Naive thymus-derived CD4-positive, alpha-beta T cell (primary cell): ENCODE measurements at regions not wholly inside any gene's neighbourhood (a gene's known extent, or its start where the extent isn't known, plus 50 kb on each side); places are given as distances from the start of the nearest gene placed in this dataset.

Experiments
- ATAC-seq: fragments of 150-1000 bp; cut with Tn5 transposase; 2 replicates; pipeline ENCODE4 v1.10.0; 2021; ENCODE audit warnings: mild to moderate bottlenecking, moderate library complexity
- CTCF ChIA-PET: fragments of 350-600 bp; sonication (Branson Sonifier 250); formaldehyde crosslinking; loops from one replicate; lab custom pipeline; 2021; ENCODE audit warnings: antibody characterized with exemption; lab: Charles Lee
- POLR2A ChIA-PET: fragments of 350-600 bp; sonication (Branson Sonifier 250); formaldehyde crosslinking; loops from one replicate; lab custom pipeline; 2021; ENCODE audit warnings: antibody characterized with exemption, inconsistent platforms; lab: Charles Lee
- DNase-seq, 9 donors: peaks; one replicate each; pipeline versions ENCODE4 v3.0.0 to v3.0.0-alpha.2; 2020 to 2022; ENCODE audit warnings: mixed read lengths in 1 of 9
- H3K27ac ChIP-seq: one replicate; pipeline ENCODE4 v1.7.0; 2013; ENCODE audit warnings: mild to moderate bottlenecking, low read depth, low read length, moderate library complexity
- H3K27me3 ChIP-seq, 2 donors: one replicate each; pipeline ENCODE4 v1.7.0; 2013; ENCODE audit warnings: low read length in 2 of 2, mild to moderate bottlenecking in 2 of 2, moderate library complexity in 2 of 2; ENCODE audit not compliant: control insufficient read depth in 2 of 2, insufficient read depth in 2 of 2
- H3K36me3 ChIP-seq, 3 experiments: 1 replicate in 2 of 3; 2 replicates in 1 of 3; pipeline ENCODE4 v1.7.0; 2013; ENCODE audit warnings: low read length in 3 of 3, mild to moderate bottlenecking in 3 of 3, moderate library complexity in 1 of 3; ENCODE audit not compliant: insufficient read depth in 3 of 3, control insufficient read depth in 2 of 3
- H3K4me1 ChIP-seq, 2 donors: one replicate each; pipeline ENCODE4 v1.7.0; 2013; ENCODE audit warnings: low read length in 2 of 2, mild to moderate bottlenecking in 2 of 2, moderate library complexity in 1 of 2; ENCODE audit not compliant: control insufficient read depth in 2 of 2, insufficient read depth in 2 of 2
- H3K4me3 ChIP-seq: 2 replicates; pipeline ENCODE4 v1.7.0; 2013; ENCODE audit warnings: mild to moderate bottlenecking, low read length
- H3K9me3 ChIP-seq, 3 experiments: 1 replicate in 2 of 3; 2 replicates in 1 of 3; pipeline ENCODE4 v1.7.0; 2013; ENCODE audit warnings: low read length in 3 of 3; ENCODE audit not compliant: control insufficient read depth in 2 of 3
- H3K27ac Mint-ChIP-seq, 9 donors: one replicate each; pipeline ENCODE4 v1.8.0; 2020 to 2022; ENCODE audit warnings: mixed read lengths in 9 of 9, mild to moderate bottlenecking in 8 of 9, moderate library complexity in 5 of 9, inconsistent platforms in 2 of 9
- H3K27me3 Mint-ChIP-seq, 5 donors: one replicate each; pipeline ENCODE4 v1.8.0; 2021 to 2022; ENCODE audit warnings: mixed read lengths in 5 of 5, mild to moderate bottlenecking in 1 of 5
- H3K36me3 Mint-ChIP-seq, 5 donors: one replicate each; pipeline ENCODE4 v1.8.0; 2020 to 2022; ENCODE audit warnings: mixed read lengths in 5 of 5, mild to moderate bottlenecking in 3 of 5, inconsistent platforms in 1 of 5
- H3K4me1 Mint-ChIP-seq, 7 donors: one replicate each; pipeline ENCODE4 v1.8.0; 2020 to 2022; ENCODE audit warnings: mixed read lengths in 7 of 7, mild to moderate bottlenecking in 3 of 7, inconsistent platforms in 1 of 7
- H3K4me3 Mint-ChIP-seq, 10 donors: one replicate each; pipeline ENCODE4 v1.8.0; 2020 to 2022; ENCODE audit warnings: mild to moderate bottlenecking in 10 of 10, mixed read lengths in 10 of 10, moderate library complexity in 6 of 10, inconsistent platforms in 2 of 10
- H3K9me3 Mint-ChIP-seq, 11 donors: one replicate each; pipeline ENCODE4 v1.8.0; 2020 to 2022; ENCODE audit warnings: mixed read lengths in 11 of 11, mild to moderate bottlenecking in 4 of 11, inconsistent platforms in 1 of 11, moderate library complexity in 1 of 11
- intact Hi-C, 2 donors: fragments of 100-400 bp; cut with micrococcal nuclease; formaldehyde crosslinking; loops; one replicate each; pipeline ENCODE4 v1.15.1; 2023

GRCh38 chr3:76479161-76479650, 560.7 kb upstream of the ROBO2 start:
- Mint-ChIP-seq H3K27me3 (no peaks in the 10 kb centered on the region), H3K4me3 (no peak overlapping the region), H3K9me3 (peaks cover 1 to 29% (median 9%) of the 10 kb centered on the region in 11 donors), H3K4me1 (no peaks in the 10 kb centered on the region), H3K36me3 (no peaks in the 10 kb centered on the region), H3K27ac (no peak overlapping the region)
- DNase-seq (no peak), ATAC-seq (no peak)
- H3K36me3 ChIP-seq = no peaks in the 10 kb centered on the region
- H3K4me1 ChIP-seq = no peaks in the 10 kb centered on the region
- no peak overlapping the region for H3K4me3 ChIP-seq
- H3K9me3 ChIP-seq = no peaks in the 10 kb centered on the region
- H3K27me3 ChIP-seq = no peaks in the 10 kb centered on the region
- intact Hi-C loops = no loop called here
- ChIA-PET CTCF (interaction anchor here (0.6 kb wide), 1 partner anchor 23 kb away, joined by 3 read pairs; no protein-coding TSS in a partner anchor), POLR2A (no interaction called here)
- H3K27ac ChIP-seq = no peak overlapping the region

- no peak for ATAC-seq
- ChIA-PET CTCF (no interaction called here), POLR2A (no interaction called here)
- Histone ChIP-seq H3K36me3 (no peaks in the 10 kb centered on the region), H3K4me1 (no peaks in the 10 kb centered on the region), H3K4me3 (no peak overlapping the region), H3K27ac (no peak overlapping the region), H3K9me3 (no peaks in the 10 kb centered on the region), H3K27me3 (no peaks in the 10 kb centered on the region)
- Mint-ChIP-seq H3K36me3 (no peaks in the 10 kb centered on the region), H3K27me3 (no peaks in the 10 kb centered on the region), H3K4me3 (no peak overlapping the region), H3K27ac (no peak overlapping the region), H3K9me3 (peaks cover 0 to 16% (median 5%) of the 10 kb centered on the region in 11 donors), H3K4me1 (no peaks in the 10 kb centered on the region)
- intact Hi-C loops = no loop called here
- no peak for DNase-seq
Observed at GRCh38 chr3:76482510-76482909, 557.4 kb upstream of the ROBO2 start.

- Histone ChIP-seq H3K4me1 (no peaks in the 10 kb centered on the region), H3K36me3 (no peaks in the 10 kb centered on the region), H3K9me3 (no peaks in the 10 kb centered on the region), H3K27me3 (no peaks in the 10 kb centered on the region), H3K27ac (no peak overlapping the region), H3K4me3 (no peak overlapping the region)
- Mint-ChIP-seq H3K36me3 (no peaks in the 10 kb centered on the region), H3K27ac (no peak overlapping the region), H3K9me3 (peaks cover 0 to 8% (median 2%) of the 10 kb centered on the region in 11 donors), H3K4me1 (no peaks in the 10 kb centered on the region), H3K27me3 (no peaks in the 10 kb centered on the region), H3K4me3 (no peak overlapping the region)
- intact Hi-C loops = no loop called here
- ChIA-PET POLR2A (no interaction called here), CTCF (no interaction called here)
- ATAC-seq = no peak
- no peak for DNase-seq
Observed at GRCh38 chr3:76487446-76487845, 552.5 kb upstream of the ROBO2 start.

- ChIA-PET POLR2A (no interaction called here), CTCF (no interaction called here)
- H3K36me3 Mint-ChIP-seq = no peaks in the 10 kb centered on the region
- no peak overlapping the region for H3K27ac Mint-ChIP-seq
- no peak overlapping the region for H3K27ac ChIP-seq
- H3K4me3 ChIP-seq = no peak overlapping the region
- H3K4me1 Mint-ChIP-seq = no peaks in the 10 kb centered on the region
- peaks cover 0 to 16% (median 4%) of the 10 kb centered on the region in 11 donors for H3K9me3 Mint-ChIP-seq
- H3K9me3 ChIP-seq = no peaks in the 10 kb centered on the region
- no peak overlapping the region for H3K4me3 Mint-ChIP-seq
- DNase-seq = no peak
- no peaks in the 10 kb centered on the region for H3K4me1 ChIP-seq
- intact Hi-C loops = no loop called here
- no peaks in the 10 kb centered on the region for H3K27me3 ChIP-seq
- no peaks in the 10 kb centered on the region for H3K36me3 ChIP-seq
- H3K27me3 Mint-ChIP-seq = no peaks in the 10 kb centered on the region
- ATAC-seq = no peak
Observed at GRCh38 chr3:76490064-76490463, 549.8 kb upstream of the ROBO2 start.

GRCh38 chr3:76495216-76495615, 544.7 kb upstream of the ROBO2 start:
- H3K36me3 Mint-ChIP-seq = no peaks in the 10 kb centered on the region
- no peak overlapping the region for H3K27ac ChIP-seq
- no peak overlapping the region for H3K4me3 Mint-ChIP-seq
- no peaks in the 10 kb centered on the region for H3K27me3 ChIP-seq
- no peaks in the 10 kb centered on the region for H3K9me3 ChIP-seq
- no peaks in the 10 kb centered on the region for H3K4me1 ChIP-seq
- no peak overlapping the region for H3K27ac Mint-ChIP-seq
- H3K4me3 ChIP-seq = no peak overlapping the region
- H3K27me3 Mint-ChIP-seq = no peaks in the 10 kb centered on the region
- ATAC-seq = no peak
- intact Hi-C loops = no loop called here
- ChIA-PET POLR2A (no interaction called here), CTCF (no interaction called here)
- no peaks in the 10 kb centered on the region for H3K36me3 ChIP-seq
- H3K4me1 Mint-ChIP-seq = no peaks in the 10 kb centered on the region
- DNase-seq = no peak
- H3K9me3 Mint-ChIP-seq = peaks cover 0 to 28% (median 9%) of the 10 kb centered on the region in 11 donors

- H3K4me1 Mint-ChIP-seq = no peaks in the 10 kb centered on the region
- peaks cover 0 to 28% (median 9%) of the 10 kb centered on the region in 11 donors for H3K9me3 Mint-ChIP-seq
- no peaks in the 10 kb centered on the region for H3K36me3 ChIP-seq
- no peak overlapping the region for H3K4me3 Mint-ChIP-seq
- POLR2A ChIA-PET = no interaction called here
- DNase-seq (no peak), ATAC-seq (no peak)
- H3K27me3 Mint-ChIP-seq = no peaks in the 10 kb centered on the region
- CTCF ChIA-PET = no interaction called here
- no peaks in the 10 kb centered on the region for H3K9me3 ChIP-seq
- no peak overlapping the region for H3K27ac ChIP-seq
- no peaks in the 10 kb centered on the region for H3K4me1 ChIP-seq
- H3K4me3 ChIP-seq = no peak overlapping the region
- no peaks in the 10 kb centered on the region for H3K36me3 Mint-ChIP-seq
- intact Hi-C loops = no loop called here
- H3K27ac Mint-ChIP-seq = no peak overlapping the region
- no peaks in the 10 kb centered on the region for H3K27me3 ChIP-seq
Observed at GRCh38 chr3:76497636-76498035, 542.3 kb upstream of the ROBO2 start.

- no peak overlapping the region for H3K4me3 ChIP-seq
- no peaks in the 10 kb centered on the region for H3K27me3 ChIP-seq
- ChIA-PET CTCF (no interaction called here), POLR2A (no interaction called here)
- DNase-seq = no peak
- intact Hi-C loops = no loop called here
- H3K27me3 Mint-ChIP-seq = no peaks in the 10 kb centered on the region
- no peaks in the 10 kb centered on the region for H3K36me3 ChIP-seq
- H3K9me3 ChIP-seq = no peaks in the 10 kb centered on the region
- no peak overlapping the region for H3K27ac ChIP-seq
- H3K9me3 Mint-ChIP-seq = peaks cover 0 to 29% (median 9%) of the 10 kb centered on the region in 11 donors
- no peaks in the 10 kb centered on the region for H3K4me1 Mint-ChIP-seq
- no peaks in the 10 kb centered on the region for H3K36me3 Mint-ChIP-seq
- no peak overlapping the region for H3K4me3 Mint-ChIP-seq
- no peak overlapping the region for H3K27ac Mint-ChIP-seq
- no peak for ATAC-seq
- H3K4me1 ChIP-seq = no peaks in the 10 kb centered on the region
Observed at GRCh38 chr3:76500746-76501275, 539.1 kb upstream of the ROBO2 start.
